PC-9 (cell line): ENCODE measurements at regions not wholly inside any gene's neighbourhood (a gene's known extent, or its start where the extent isn't known, plus 50 kb on each side); places are given as distances from the start of the nearest gene placed in this dataset.

Source experiments
- BruUV-seq: library from RNA; stranded (reverse); fragments of 400-500 nt; replicated peaks from 2 replicates; lab custom pipeline; 2021; lab: Mats Ljungman, UMichigan
- CTCF ChIA-PET: fragments of 300-600 bp; sonication (Branson Sonifier 250); formaldehyde crosslinking; loops from one replicate; lab custom pipeline; 2022; ENCODE audit warnings: antibody characterized with exemption; lab: Charles Lee
- POLR2A ChIA-PET: fragments of 300-600 bp; sonication (Branson Sonifier 250); formaldehyde crosslinking; loops from one replicate; lab custom pipeline; 2022; ENCODE audit warnings: antibody characterized with exemption; ENCODE audit not compliant: unreplicated experiment; lab: Charles Lee
- DNase-seq, 2 experiments: peaks; one replicate each; pipeline versions ENCODE4 v3.0.0 to v3.0.0-alpha.2; 2015 to 2022; ENCODE audit warnings: mixed read lengths in 1 of 2
- H2AFZ ChIP-seq: fragments of 200-600 bp; sonication (generic); 2 replicates; pipeline ENCODE4 v1.8.1; 2017; ENCODE audit warnings: antibody characterized with exemption
- H3F3A ChIP-seq: fragments of 200-600 bp; sonication (generic); 2 replicates; pipeline ENCODE4 v1.8.1; 2017; ENCODE audit warnings: antibody characterized with exemption, mild to moderate bottlenecking, low read depth; ENCODE audit not compliant: insufficient read depth
- H3K27ac ChIP-seq: fragments of 200-600 bp; sonication (generic); 2 replicates; pipeline ENCODE4 v1.6.1; 2016; ENCODE audit warnings: mixed run types
- H3K27me3 ChIP-seq: fragments of 200-600 bp; sonication (generic); 2 replicates; pipeline ENCODE4 v1.6.1; 2016; ENCODE audit warnings: low read depth, mixed run types; ENCODE audit not compliant: insufficient read depth
- H3K36me3 ChIP-seq: fragments of 200-600 bp; sonication (generic); 2 replicates; pipeline ENCODE4 v1.6.1; 2016; ENCODE audit warnings: low read depth, mixed run types
- H3K4me1 ChIP-seq: fragments of 200-600 bp; sonication (generic); replicated peaks from 2 replicates; pipeline ENCODE4 v1.6.1; 2016; ENCODE audit warnings: mixed run types; ENCODE audit not compliant: insufficient read depth
- H3K4me2 ChIP-seq: fragments of 200-600 bp; sonication (generic); 2 replicates; pipeline ENCODE4 v1.6.1; 2017; ENCODE audit warnings: mixed run types
- H3K4me3 ChIP-seq: fragments of 200-600 bp; sonication (generic); 2 replicates; pipeline ENCODE4 v1.6.1; 2016; ENCODE audit warnings: mixed run types
- H3K79me2 ChIP-seq: fragments of 200-600 bp; sonication (generic); 2 replicates; pipeline ENCODE4 v1.6.1; 2017; ENCODE audit warnings: low read depth, mixed run types
- H3K9me2 ChIP-seq: fragments of 200-600 bp; sonication (generic); 2 replicates; pipeline ENCODE4 v1.8.1; 2017; ENCODE audit warnings: mild to moderate bottlenecking; ENCODE audit not compliant: insufficient read depth
- H3K9me3 ChIP-seq: fragments of 200-600 bp; sonication (generic); 2 replicates; pipeline ENCODE4 v1.8.1; 2016; ENCODE audit warnings: low read depth; ENCODE audit not compliant: insufficient read depth
- H4K20me1 ChIP-seq: fragments of 200-600 bp; sonication (generic); 2 replicates; pipeline ENCODE4 v1.8.1; 2017; ENCODE audit not compliant: insufficient read depth
- CTCF ChIP-seq: fragments of 200-600 bp; sonication (generic); conservative IDR thresholded peaks from 2 replicates; pipeline ENCODE4 v1.6.1; 2017; ENCODE audit warnings: mixed run types, antibody characterized with exemption, mild to moderate bottlenecking, moderate library complexity
- EZH2 ChIP-seq: fragments of 200-600 bp; sonication (generic); IDR thresholded peaks from 2 replicates; pipeline ENCODE4 v1.8.0; 2017; ENCODE audit warnings: antibody characterized with exemption, low read depth
- intact Hi-C: fragments of 100-400 bp; cut with micrococcal nuclease; formaldehyde crosslinking; loops from one replicate; pipeline ENCODE4 v1.10.0; 2022; ENCODE audit not compliant: unreplicated experiment

GRCh38 chr1:5191470-5191869 lies 537.1 kb downstream of the AJAP1 start:
- no peak overlapping the region for H3K4me3 ChIP-seq
- H3K9me2 ChIP-seq = no peaks in the 10 kb centered on the region
- H3K27ac ChIP-seq = no peak overlapping the region
- H3K4me2 ChIP-seq = no peak overlapping the region
- no peaks in the 10 kb centered on the region for H3K36me3 ChIP-seq
- no peaks in the 10 kb centered on the region for H3K9me3 ChIP-seq
- TF ChIP-seq EZH2 = no peak
- H3K4me1 ChIP-seq = no peaks in the 10 kb centered on the region
- no peaks in the 10 kb centered on the region for H3K79me2 ChIP-seq
- ChIA-PET CTCF (no interaction called here), POLR2A (no interaction called here)
- intact Hi-C loops = no loop called here
- no TSS peak for BruUV-seq
- no peak overlapping the region for H2AFZ ChIP-seq
- H4K20me1 ChIP-seq = no peaks in the 10 kb centered on the region
- H3F3A ChIP-seq = no peaks in the 10 kb centered on the region
- no peaks in the 10 kb centered on the region for H3K27me3 ChIP-seq
- DNase-seq = no peak

GRCh38 chr1:5189384-5189783 lies 535.0 kb downstream of the AJAP1 start:
- Histone ChIP-seq H3K79me2 (no peaks in the 10 kb centered on the region), H3K27me3 (no peaks in the 10 kb centered on the region), H3K9me3 (no peaks in the 10 kb centered on the region), H3K27ac (no peak overlapping the region), H3K9me2 (no peaks in the 10 kb centered on the region), H3F3A (no peaks in the 10 kb centered on the region), H2AFZ (no peak overlapping the region), H4K20me1 (no peaks in the 10 kb centered on the region), H3K4me3 (no peak overlapping the region), H3K4me1 (no peaks in the 10 kb centered on the region), H3K4me2 (no peak overlapping the region), H3K36me3 (no peaks in the 10 kb centered on the region)
- TF ChIP-seq CTCF (no peak), EZH2 (no peak)
- POLR2A ChIA-PET = no interaction called here
- DNase-seq = no peak
- intact Hi-C loops = no loop called here
- no TSS peak for BruUV-seq
- CTCF ChIA-PET = no interaction called here

- no peak for TF ChIP-seq CTCF
- TF ChIP-seq EZH2 = no peak
- H3K4me1 ChIP-seq = no peaks in the 10 kb centered on the region
- no TSS peak for BruUV-seq
Observed at GRCh38 chr1:5165762-5166161, 511.4 kb downstream of the AJAP1 start.

GRCh38 chr1:5164158-5164557 lies 509.7 kb downstream of the AJAP1 start:
- no peaks in the 10 kb centered on the region for H3K36me3 ChIP-seq
- POLR2A ChIA-PET = no interaction called here
- no peaks in the 10 kb centered on the region for H3K4me1 ChIP-seq
- no peak overlapping the region for H3K4me2 ChIP-seq
- BruUV-seq = no TSS peak
- no peak for TF ChIP-seq EZH2
- no peak for TF ChIP-seq CTCF
- H3K79me2 ChIP-seq = no peaks in the 10 kb centered on the region
- no peaks in the 10 kb centered on the region for H3K27me3 ChIP-seq
- no peaks in the 10 kb centered on the region for H3K9me3 ChIP-seq
- H3K27ac ChIP-seq = no peak overlapping the region
- no peaks in the 10 kb centered on the region for H4K20me1 ChIP-seq
- H3F3A ChIP-seq = no peaks in the 10 kb centered on the region
- DNase-seq = no peak
- intact Hi-C loops = no loop called here
- no peak overlapping the region for H2AFZ ChIP-seq
- no peaks in the 10 kb centered on the region for H3K9me2 ChIP-seq
- CTCF ChIA-PET = no interaction called here
- no peak overlapping the region for H3K4me3 ChIP-seq

More at GRCh38 chr1:5165762-5166161, 511.4 kb downstream of the AJAP1 start:
- H3K9me2 ChIP-seq = no peaks in the 10 kb centered on the region
- H3K36me3 ChIP-seq = no peaks in the 10 kb centered on the region
- POLR2A ChIA-PET = no interaction called here
- no peaks in the 10 kb centered on the region for H3K9me3 ChIP-seq
- intact Hi-C loops = no loop called here
- no peaks in the 10 kb centered on the region for H3F3A ChIP-seq
- no peak overlapping the region for H3K27ac ChIP-seq
- H3K4me2 ChIP-seq = no peak overlapping the region
- H3K79me2 ChIP-seq = no peaks in the 10 kb centered on the region
- CTCF ChIA-PET = no interaction called here
- H3K4me3 ChIP-seq = no peak overlapping the region
- no peak for DNase-seq
- no peak overlapping the region for H2AFZ ChIP-seq
- H3K27me3 ChIP-seq = no peaks in the 10 kb centered on the region
- no peaks in the 10 kb centered on the region for H4K20me1 ChIP-seq
